ENCODE measurements at regions not wholly inside any gene's neighbourhood (a gene's known extent, or its start where the extent isn't known, plus 50 kb on each side); places are given as distances from the start of the nearest gene placed in this dataset.

- DNase-seq (ENCODE audit: low read depth in 2 of 2, low spot score in 1 of 2) = no peak
Observed at GRCh38 chr2:236405357-236405756, 141.2 kb upstream of the ASB18 start.

GRCh38 chr2:236408090-236408489 is 143.9 kb upstream of the ASB18 start:
- DNase-seq (ENCODE audit: low read depth in 2 of 2, low spot score in 1 of 2) = no peak

GRCh38 chr2:236408786-236409185 is 144.6 kb upstream of the ASB18 start:
- DNase-seq (ENCODE audit: low read depth in 2 of 2, low spot score in 1 of 2) = no peak

- DNase-seq (ENCODE audit: low read depth in 2 of 2, low spot score in 1 of 2) = no peak
Observed at GRCh38 chr2:236415684-236416444, 151.7 kb upstream of the ASB18 start.

- no peak for DNase-seq (ENCODE audit: low read depth in 2 of 2, low spot score in 1 of 2)
Observed at GRCh38 chr2:236417150-236417549, 152.5 kb upstream of the ACKR3 start.

- DNase-seq (ENCODE audit: low read depth in 2 of 2, low spot score in 1 of 2) = no peak
Observed at GRCh38 chr2:236430584-236430983, 139.0 kb upstream of the ACKR3 start.

GRCh38 chr2:236434593-236434992 is 135.0 kb upstream of the ACKR3 start:
- DNase-seq (ENCODE audit: low read depth in 2 of 2, low spot score in 1 of 2) = no peak

GRCh38 chr2:236440110-236440881 is 129.3 kb upstream of the ACKR3 start:
- no peak for DNase-seq (ENCODE audit: low read depth in 2 of 2, low spot score in 1 of 2)

GRCh38 chr2:236444187-236444586 is 125.4 kb upstream of the ACKR3 start:
- DNase-seq (ENCODE audit: low read depth in 2 of 2, low spot score in 1 of 2) = no peak

GRCh38 chr2:236445678-236446077 is 123.9 kb upstream of the ACKR3 start:
- no peak for DNase-seq (ENCODE audit: low read depth in 2 of 2, low spot score in 1 of 2)

GRCh38 chr2:236446521-236446920 is 123.1 kb upstream of the ACKR3 start:
- DNase-seq (ENCODE audit: low read depth in 2 of 2, low spot score in 1 of 2) = no peak

GRCh38 chr2:236449167-236449761 is 120.4 kb upstream of the ACKR3 start:
- DNase-seq (ENCODE audit: low read depth in 2 of 2, low spot score in 1 of 2) = no peak

GRCh38 chr2:236452238-236452637 is 117.4 kb upstream of the ACKR3 start:
- DNase-seq (ENCODE audit: low read depth in 2 of 2, low spot score in 1 of 2) = no peak

- no peak for DNase-seq (ENCODE audit: low read depth in 2 of 2, low spot score in 1 of 2)
Observed at GRCh38 chr2:236454076-236454475, 115.5 kb upstream of the ACKR3 start.

GRCh38 chr2:236459393-236459792 is 110.2 kb upstream of the ACKR3 start:
- no peak for DNase-seq (ENCODE audit: low read depth in 2 of 2, low spot score in 1 of 2)

- no peak for DNase-seq (ENCODE audit: low read depth in 2 of 2, low spot score in 1 of 2)
Observed at GRCh38 chr2:236464140-236464539, 105.5 kb upstream of the ACKR3 start.

- DNase-seq (ENCODE audit: low read depth in 2 of 2, low spot score in 1 of 2) = no peak
Observed at GRCh38 chr2:236472720-236473495, 96.7 kb upstream of the ACKR3 start.

GRCh38 chr2:236473691-236474090 is 95.9 kb upstream of the ACKR3 start:
- DNase-seq (ENCODE audit: low read depth in 2 of 2, low spot score in 1 of 2) = no peak

GRCh38 chr2:236479814-236480213 is 89.8 kb upstream of the ACKR3 start:
- no peak for DNase-seq (ENCODE audit: low read depth in 2 of 2, low spot score in 1 of 2)

GRCh38 chr2:236483102-236483501 is 86.5 kb upstream of the ACKR3 start:
- no peak for DNase-seq (ENCODE audit: low read depth in 2 of 2, low spot score in 1 of 2)

- no peak for DNase-seq (ENCODE audit: low read depth in 2 of 2, low spot score in 1 of 2)
Observed at GRCh38 chr2:236485519-236485918, 84.1 kb upstream of the ACKR3 start.

Measured in stimulated activated CD8-positive, alpha-beta memory T cell treated with anti-CD3 and anti-CD28 coated beads, Interleukin-4, amount 100 ng/mL, for 1 hour (primary cell).